ENCODE measurements at regions not wholly inside any gene's neighbourhood (a gene's known extent, or its start where the extent isn't known, plus 50 kb on each side); places are given as distances from the start of the nearest gene placed in this dataset.
"Not testable (repeated sequence)": the region's sequence is repeated elsewhere in the genome, so short reads cannot be mapped to it uniquely, and the experiment has no call there.

DNA sequence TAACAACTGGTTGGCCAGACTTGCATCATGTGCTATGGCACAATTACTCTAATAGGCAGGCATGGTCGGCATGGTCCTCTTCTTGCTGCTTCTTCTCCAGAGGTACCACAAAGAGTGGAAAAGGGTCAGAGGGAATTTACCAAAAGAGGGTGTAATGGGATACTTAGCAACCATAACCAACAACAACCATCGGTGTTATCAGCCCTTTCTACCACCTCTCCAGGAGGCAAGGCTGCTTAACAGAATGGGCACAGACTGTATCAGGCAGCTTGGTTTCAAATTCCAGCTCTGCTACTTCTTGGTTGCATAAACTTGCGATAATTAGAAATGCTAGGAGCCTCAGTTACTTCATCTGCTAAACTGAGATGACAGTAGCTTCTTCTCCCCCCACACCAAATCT lies 284.6 kb upstream of the CRBN start:
- FAIRE-seq: no peak
- no peak for TF ChIP-seq POLR2A (IDR thresholded peaks at IDR 0.05; ENCODE audit: low read depth, low read length)
- DNase-seq (ENCODE audit: insufficient read length, low spot score): no peak

DNA sequence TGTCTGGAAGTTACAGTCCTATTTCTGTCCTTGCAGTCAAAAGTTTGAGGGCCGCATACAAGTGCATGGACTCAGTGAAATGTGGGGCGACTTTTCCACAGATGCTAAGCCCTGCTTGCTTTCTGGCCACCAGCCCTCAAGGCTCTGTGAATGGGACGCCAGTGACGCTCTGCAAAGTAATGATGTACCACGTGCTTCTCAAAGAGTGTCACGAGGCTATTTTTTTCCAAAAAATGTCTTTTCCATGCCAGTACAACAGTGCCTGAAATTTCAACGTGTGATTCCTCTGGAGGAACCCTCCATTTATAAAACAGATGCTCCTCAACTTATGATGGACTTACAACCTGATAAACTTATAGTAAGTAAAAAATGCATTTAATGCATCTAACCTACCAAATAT lies 281.8 kb upstream of the CRBN start:
- FAIRE-seq (no peak), DNase-seq (ENCODE audit: insufficient read length, low spot score) (no peak)
- no peak for TF ChIP-seq POLR2A (IDR thresholded peaks at IDR 0.05; ENCODE audit: low read depth, low read length)

GRCh38 chr3:3448468-3448867 lies 269.0 kb upstream of the CRBN start:
- no peak for DNase-seq (ENCODE audit: insufficient read length, low spot score)
- FAIRE-seq: no peak
- no peak for TF ChIP-seq POLR2A (IDR thresholded peaks at IDR 0.05; ENCODE audit: low read depth, low read length)

GRCh38 chr3:3447641-3448040 lies 268.1 kb upstream of the CRBN start:
- no peak for TF ChIP-seq POLR2A (IDR thresholded peaks at IDR 0.05; ENCODE audit: low read depth, low read length)
- FAIRE-seq: no peak
- no peak for DNase-seq (ENCODE audit: insufficient read length, low spot score)

DNA sequence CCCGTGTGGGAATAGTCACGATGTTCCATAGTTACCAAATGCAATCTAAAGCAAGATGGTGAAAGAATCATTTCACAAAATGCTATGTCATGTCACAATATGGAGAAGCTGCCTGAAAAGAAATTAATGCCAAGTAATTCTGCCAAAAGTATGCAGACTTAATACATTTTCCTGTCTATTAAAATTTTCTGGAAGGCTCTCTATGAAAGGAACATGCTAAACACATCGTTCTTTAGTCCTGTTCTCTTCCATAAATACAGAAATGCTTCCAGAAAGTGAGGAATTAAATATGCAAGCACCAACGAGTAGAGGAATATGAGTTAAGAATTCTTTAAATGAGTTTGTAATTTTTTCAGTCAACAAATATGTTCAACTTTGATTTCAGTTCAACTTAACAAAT lies 266.8 kb upstream of the CRBN start:
- TF ChIP-seq POLR2A (IDR thresholded peaks at IDR 0.05; ENCODE audit: low read depth, low read length): no peak
- FAIRE-seq (no peak), DNase-seq (ENCODE audit: insufficient read length, low spot score) (no peak)

DNA sequence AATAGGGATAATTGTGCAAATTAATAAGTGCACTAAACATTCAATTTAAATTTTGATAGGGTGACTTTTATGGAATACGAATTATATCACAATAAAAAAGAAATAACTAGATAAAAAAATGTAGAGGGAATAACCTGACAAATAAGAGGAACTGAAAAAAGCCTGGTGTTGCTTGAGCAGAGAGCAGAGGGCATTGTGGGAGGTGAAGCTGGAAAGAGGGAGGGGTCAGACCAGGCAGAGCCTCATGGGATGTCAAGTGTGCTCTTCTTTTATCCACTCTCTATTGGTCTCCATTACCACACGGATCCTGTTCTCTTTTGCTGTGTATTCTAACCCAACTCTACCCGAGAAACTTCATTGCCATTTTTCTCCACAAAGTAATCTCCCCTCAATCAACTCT lies 264.0 kb upstream of the CRBN start:
- FAIRE-seq (no peak), DNase-seq (ENCODE audit: insufficient read length, low spot score) (no peak)
- no peak for TF ChIP-seq POLR2A (IDR thresholded peaks at IDR 0.05; ENCODE audit: low read depth, low read length)

GRCh38 chr3:3433711-3434110 lies 254.2 kb upstream of the CRBN start:
- FAIRE-seq (no peak), DNase-seq (ENCODE audit: insufficient read length, low spot score) (no peak)
- TF ChIP-seq POLR2A (IDR thresholded peaks at IDR 0.05; ENCODE audit: low read depth, low read length): no peak

- TF ChIP-seq POLR2A (IDR thresholded peaks at IDR 0.05; ENCODE audit: low read depth, low read length): no peak
- DNase-seq (ENCODE audit: insufficient read length, low spot score) (no peak), FAIRE-seq (no peak)
Measured at GRCh38 chr3:3429841-3430240, 250.3 kb upstream of the CRBN start.

DNA sequence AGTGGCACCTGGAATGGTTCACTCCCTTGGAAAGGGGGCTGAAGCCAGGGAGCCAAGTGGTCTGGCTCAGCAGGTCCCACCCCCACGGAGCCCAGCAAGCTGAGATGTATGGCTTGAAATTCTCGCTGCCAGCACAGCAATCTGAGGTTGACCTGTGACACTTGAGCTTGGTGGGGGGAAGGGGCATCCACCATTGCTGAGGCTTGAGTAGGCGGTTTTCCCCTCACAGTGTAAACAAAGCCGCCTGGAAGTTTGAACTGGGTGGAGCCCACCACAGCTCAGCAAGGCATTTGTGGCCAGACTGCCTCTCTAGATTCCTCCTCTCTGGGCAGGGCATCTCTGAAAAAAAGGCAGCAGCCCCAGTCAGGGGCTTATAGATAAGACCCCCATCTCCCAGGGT lies 228.2 kb upstream of the CRBN start:
- not testable (repeated sequence) for FAIRE-seq; DNase-seq (ENCODE audit: insufficient read length, low spot score)

- no peak for FAIRE-seq
Measured at GRCh38 chr3:3405131-3405530, 225.6 kb upstream of the CRBN start.

GRCh38 chr3:3403700-3404099 lies 224.2 kb upstream of the CRBN start:
- TF ChIP-seq POLR2A (IDR thresholded peaks at IDR 0.05; ENCODE audit: low read depth, low read length): no peak
- no peak for DNase-seq (ENCODE audit: insufficient read length, low spot score)
- no peak for FAIRE-seq

More at GRCh38 chr3:3405131-3405530, 225.6 kb upstream of the CRBN start:
- DNase-seq (ENCODE audit: insufficient read length, low spot score): no peak
- no peak for TF ChIP-seq POLR2A (IDR thresholded peaks at IDR 0.05; ENCODE audit: low read depth, low read length)

- DNase-seq (ENCODE audit: insufficient read length, low spot score): no peak
- FAIRE-seq: no peak
- TF ChIP-seq POLR2A (IDR thresholded peaks at IDR 0.05; ENCODE audit: low read depth, low read length): no peak
Measured at GRCh38 chr3:3392946-3393345, 213.5 kb upstream of the CRBN start.

- no peak for FAIRE-seq
- no peak for TF ChIP-seq POLR2A (IDR thresholded peaks at IDR 0.05; ENCODE audit: low read depth, low read length)
Measured at GRCh38 chr3:3383461-3383860, 204.0 kb upstream of the CRBN start.

DNA sequence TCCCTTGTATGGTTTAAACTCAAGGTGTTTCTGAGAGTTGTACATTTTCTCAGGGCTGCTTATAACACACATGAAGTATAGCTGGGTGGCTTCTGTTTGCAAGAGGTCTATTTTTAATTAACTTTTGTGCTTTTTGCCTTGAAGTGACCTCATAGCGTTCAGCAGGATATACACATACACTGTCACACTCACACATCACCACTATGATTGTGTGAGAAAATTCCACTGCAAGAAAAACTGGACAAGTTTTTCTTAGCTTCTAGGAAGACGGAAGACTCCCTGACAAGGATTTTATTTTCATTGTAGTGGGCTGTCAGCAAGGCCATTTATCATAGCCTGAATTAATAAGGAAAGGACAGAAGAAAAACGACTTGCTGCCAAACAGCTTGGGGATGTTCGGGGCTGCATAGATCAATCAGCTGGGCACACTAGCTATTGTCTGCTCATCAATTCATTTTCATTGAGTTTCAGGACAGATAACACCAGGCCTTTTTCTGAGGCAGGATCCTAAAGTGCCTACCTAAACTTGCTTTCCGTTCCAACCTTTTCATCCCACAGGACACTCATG lies 192.8 kb upstream of the CRBN start:
- FAIRE-seq (no peak), DNase-seq (ENCODE audit: insufficient read length, low spot score) (no peak)
- no peak for TF ChIP-seq POLR2A (IDR thresholded peaks at IDR 0.05; ENCODE audit: low read depth, low read length)

More at GRCh38 chr3:3383461-3383860, 204.0 kb upstream of the CRBN start:
- no peak for DNase-seq (ENCODE audit: insufficient read length, low spot score)

DNA sequence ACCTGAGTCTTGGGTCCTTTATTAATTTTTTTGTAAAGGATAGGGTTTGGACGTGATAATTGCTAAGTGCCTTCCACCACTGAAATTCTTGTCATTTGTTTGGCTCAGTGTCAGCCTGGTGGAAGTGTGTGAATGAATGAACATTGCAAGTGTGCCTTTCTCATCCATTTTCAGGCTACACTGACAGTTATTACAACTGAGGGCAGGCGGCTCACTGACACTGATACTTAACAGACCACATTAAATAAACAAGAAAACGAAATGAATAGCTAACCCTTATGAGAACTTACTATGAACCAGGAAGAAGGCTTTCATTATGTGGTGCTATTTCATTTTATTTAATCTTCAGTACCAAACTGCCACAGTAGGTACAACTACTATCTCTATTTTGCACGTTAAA lies 188.8 kb upstream of the CRBN start:
- no peak for DNase-seq (ENCODE audit: insufficient read length, low spot score)
- no peak for TF ChIP-seq POLR2A (IDR thresholded peaks at IDR 0.05; ENCODE audit: low read depth, low read length)
- FAIRE-seq: no peak

GRCh38 chr3:3366386-3366785 lies 186.9 kb upstream of the CRBN start:
- FAIRE-seq: no peak
- DNase-seq (ENCODE audit: insufficient read length, low spot score): no peak
- TF ChIP-seq POLR2A (IDR thresholded peaks at IDR 0.05; ENCODE audit: low read depth, low read length): no peak

Data from H54 (cell line).